SK-N-SH (cell line): ENCODE measurements at regions not wholly inside any gene's neighbourhood (a gene's known extent, or its start where the extent isn't known, plus 50 kb on each side); places are given as distances from the start of the nearest gene placed in this dataset.
A peak's percentile ranks its signal among the peaks of the same experiment; 100 is the strongest.

Experiments used
- CTCF ChIA-PET: fragments of 300-600, 350-600 bp; formaldehyde crosslinking; extraction: SDS; loops from one replicate; lab custom pipeline; 2021; lab: Yijun Ruan, JAX
- POLR2A ChIA-PET: fragments of 350-600 bp; sonication (Branson Sonifier 250); formaldehyde crosslinking; extraction: SDS; loops from one replicate; lab custom pipeline; 2020; ENCODE audit warnings: antibody characterized with exemption, inconsistent platforms; lab: Yijun Ruan, JAX
- DNase-seq: peaks from one replicate; pipeline ENCODE4 v3.0.0; 2012
- H2AFZ ChIP-seq: fragments of 200-600 bp; sonication (generic); 2 replicates; pipeline ENCODE4 v1.8.1; 2016; ENCODE audit warnings: antibody characterized with exemption, mild to moderate bottlenecking, low read depth
- H3F3A ChIP-seq: fragments of 200-600 bp; sonication (generic); replicated peaks from 2 replicates; pipeline ENCODE3; 2016; ENCODE audit warnings: antibody characterized with exemption, mild to moderate bottlenecking; ENCODE audit not compliant: insufficient read depth
- H3K27ac ChIP-seq, 2 experiments: fragments of 200-500 bp in 1 of 2; fragments of 200-600 bp in 1 of 2; sonication (Bioruptor generic) in 1 of 2; sonication (generic), shearing (Covaris generic) in 1 of 2; 2 replicates each; pipeline versions ENCODE4 v1.5.1 to v1.6.1; 2014 to 2016; ENCODE audit warnings: low read depth in 2 of 2, inconsistent platforms in 1 of 2, low read length in 1 of 2, mild to moderate bottlenecking in 1 of 2, mixed read lengths in 1 of 2
- H3K27me3 ChIP-seq: fragments of 200-600 bp; sonication (generic), shearing (Covaris generic); 2 replicates; pipeline ENCODE4 v1.6.1; 2016; ENCODE audit warnings: mixed run types; ENCODE audit not compliant: insufficient read depth
- H3K36me3 ChIP-seq, 2 experiments: fragments of 200-500 bp in 1 of 2; fragments of 200-600 bp in 1 of 2; sonication (Bioruptor generic) in 1 of 2; sonication (generic) in 1 of 2; replicated peaks in 1 of 2; 2 replicates each; pipeline versions ENCODE3 to v1.5.1; 2014 to 2016; ENCODE audit warnings: low read length in 1 of 2, mild to moderate bottlenecking in 1 of 2; ENCODE audit not compliant: insufficient read depth in 2 of 2, control insufficient read depth in 1 of 2
- H3K4me1 ChIP-seq, 2 experiments: fragments of 200-500 bp in 1 of 2; fragments of 200-600 bp in 1 of 2; sonication (Bioruptor generic) in 1 of 2; sonication (generic), shearing (Covaris generic) in 1 of 2; 2 replicates each; pipeline versions ENCODE4 v1.5.1 to v1.6.1; 2014 to 2016; ENCODE audit warnings: low read depth in 1 of 2, low read length in 1 of 2, mixed run types in 1 of 2; ENCODE audit not compliant: insufficient read depth in 2 of 2, control insufficient read depth in 1 of 2
- H3K4me2 ChIP-seq: fragments of 200-600 bp; sonication (generic), shearing (Covaris generic); 2 replicates; pipeline ENCODE4 v1.6.1; 2017; ENCODE audit warnings: mixed run types
- H3K4me3 ChIP-seq, 2 experiments: fragments of 200-500 bp in 1 of 2; fragments of 200-600 bp in 1 of 2; sonication (Bioruptor generic) in 1 of 2; sonication (generic), shearing (Covaris generic) in 1 of 2; 2 replicates each; pipeline versions ENCODE4 v1.5.1 to v1.8.1; 2014 to 2016; ENCODE audit warnings: low read depth in 2 of 2, inconsistent platforms in 1 of 2, low read length in 1 of 2, mild to moderate bottlenecking in 1 of 2, mixed read lengths in 1 of 2, moderate library complexity in 1 of 2
- H3K79me2 ChIP-seq: fragments of 200-600 bp; sonication (generic); 2 replicates; pipeline ENCODE4 v1.8.1; 2017; ENCODE audit warnings: mild to moderate bottlenecking; ENCODE audit not compliant: insufficient read depth
- H3K9ac ChIP-seq: fragments of 200-600 bp; sonication (generic); 2 replicates; pipeline ENCODE4 v1.6.1; 2017; ENCODE audit warnings: mixed run types
- H3K9me2 ChIP-seq: fragments of 200-600 bp; sonication (generic); 2 replicates; pipeline ENCODE4 v1.6.1; 2017; ENCODE audit warnings: mixed run types
- H3K9me3 ChIP-seq: fragments of 200-600 bp; sonication (generic); 2 replicates; pipeline ENCODE4 v1.6.1; 2017; ENCODE audit warnings: mixed run types, mild to moderate bottlenecking, moderate library complexity
- H4K20me1 ChIP-seq: fragments of 200-600 bp; sonication (generic); 2 replicates; pipeline ENCODE4 v1.6.1; 2017; ENCODE audit warnings: mild to moderate bottlenecking, mixed run types; ENCODE audit not compliant: insufficient read depth
- EZH2phosphoT487 ChIP-seq: fragments of 200-600 bp; sonication (generic); IDR thresholded peaks from 2 replicates; pipeline ENCODE4 v1.6.1; 2017; ENCODE audit warnings: low read depth, mixed run types, mild to moderate bottlenecking, antibody characterized with exemption, moderate library complexity, borderline replicate concordance
- FOSL2 ChIP-seq: IDR thresholded peaks from 2 replicates; pipeline ENCODE4 v1.4.0; 2012; ENCODE audit warnings: low read depth, mild to moderate bottlenecking, moderate library complexity, borderline replicate concordance
- FOXJ3 ChIP-seq: sonication (generic); formaldehyde crosslinking; IDR thresholded peaks from 2 replicates; pipeline ENCODE4 v1.5.1; 2020; ENCODE audit warnings: mild to moderate bottlenecking, missing genetic modification reagents
- FOXM1 ChIP-seq: IDR thresholded peaks from 2 replicates; pipeline ENCODE4 v1.4.0; 2012; ENCODE audit warnings: low read depth, mild to moderate bottlenecking
- GATA2 ChIP-seq: sonication (generic); formaldehyde crosslinking; IDR thresholded peaks from 2 replicates; pipeline ENCODE4 v1.5.0; 2020; ENCODE audit warnings: mild to moderate bottlenecking, missing genetic modification reagents
- JUND ChIP-seq: IDR thresholded peaks from 2 replicates; pipeline ENCODE4 v1.4.0; 2012
- NFIC ChIP-seq: IDR thresholded peaks from 2 replicates; pipeline ENCODE4 v1.4.0; 2012; ENCODE audit warnings: borderline replicate concordance
- POLR2AphosphoS5 ChIP-seq: IDR thresholded peaks from 2 replicates; pipeline ENCODE4 v1.6.1; 2012; ENCODE audit warnings: low read depth, low read length
- RCOR1 ChIP-seq: fragments of 150-350 bp; IDR thresholded peaks from 2 replicates; pipeline ENCODE4 v1.6.1; 2017; ENCODE audit warnings: antibody characterized with exemption, low read length
- RFX5 ChIP-seq: IDR thresholded peaks from 2 replicates; pipeline ENCODE4 v1.6.1; 2012; ENCODE audit warnings: mild to moderate bottlenecking, improper control_type of control experiment, low read length
- RXRA ChIP-seq: IDR thresholded peaks from 2 replicates; pipeline ENCODE4 v1.4.0; 2012; ENCODE audit warnings: low read depth, mild to moderate bottlenecking, borderline replicate concordance
- ZBTB33 ChIP-seq: IDR thresholded peaks from 2 replicates; pipeline ENCODE4 v1.4.0; 2012; ENCODE audit warnings: low read depth, borderline replicate concordance
- WGBS: methylation state at CpG from one replicate; pipeline ENCODE4 v1.1.6; 2017; ENCODE audit warnings: low lambda C conversion rate; 5-methylcytosine and 5-hydroxymethylcytosine counted together
- TF ChIP-seq, protein P1 (sequence below): IDR thresholded peaks from 2 replicates; pipeline ENCODE4 v1.6.1; 2012; ENCODE audit warnings: mild to moderate bottlenecking, low read depth, low read length, moderate library complexity
- TF ChIP-seq, protein P2 (sequence below): fragments of 200-600 bp; sonication (generic); IDR thresholded peaks from 2 replicates; pipeline ENCODE4 v1.6.1; 2017; ENCODE audit warnings: antibody characterized with exemption, mild to moderate bottlenecking, moderate library complexity

GRCh38 chr1:67618285-67619018, 66.5 kb upstream of the GADD45A start (continued):
- no peak for TF ChIP-seq JUND
- no peak for TF ChIP-seq NFIC
- TF ChIP-seq GATA2 (CRISPR knock-in tag) = no peak

- H4K20me1 ChIP-seq = no peaks in the 10 kb centered on the region
- WGBS = 50% methylated on average over 2 of the region's 2 CpGs
- DNase-seq = no peak
- H3K27me3 ChIP-seq = no peaks in the 10 kb centered on the region
- no peaks in the 10 kb centered on the region for H3K9me2 ChIP-seq
- ChIA-PET CTCF (interaction anchor here (1.4 kb wide), 1 partner anchor 58 kb away, joined by 3 read pairs; no protein-coding TSS in a partner anchor), POLR2A (interaction anchor here (0.6 kb wide), 1 partner anchor 25 kb away, joined by 3 read pairs; no protein-coding TSS in a partner anchor)
- H3K27ac ChIP-seq = peak overlapping the region in 1 of 2 experiments; percentile 35; a peak in 1 of 4 replicates
- H3K9me3 ChIP-seq = no peaks in the 10 kb centered on the region
- no peak overlapping the region for H3K9ac ChIP-seq
- peak overlapping the region; percentile 17; the same call in 1 of the 2 replicates for H3K4me2 ChIP-seq
- H3K79me2 ChIP-seq = no peaks in the 10 kb centered on the region
- peaks cover 8% of the 10 kb centered on the region for H3F3A ChIP-seq
- no peaks in the 10 kb centered on the region; a peak in 1 of 4 replicates for H3K4me1 ChIP-seq
- peak overlapping the region; percentile 33; the same call in 1 of the 2 replicates for H2AFZ ChIP-seq
- TF ChIP-seq RFX5 (no peak), RXRA (no peak), ZBTB33 (no peak), EZH2phosphoT487 (no peak), POLR2AphosphoS5 (no peak), FOSL2 (no peak), RCOR1 (no peak), FOXJ3 (CRISPR knock-in tag) (no peak), FOXM1 (no peak)
- TF ChIP-seq, protein P1, sequence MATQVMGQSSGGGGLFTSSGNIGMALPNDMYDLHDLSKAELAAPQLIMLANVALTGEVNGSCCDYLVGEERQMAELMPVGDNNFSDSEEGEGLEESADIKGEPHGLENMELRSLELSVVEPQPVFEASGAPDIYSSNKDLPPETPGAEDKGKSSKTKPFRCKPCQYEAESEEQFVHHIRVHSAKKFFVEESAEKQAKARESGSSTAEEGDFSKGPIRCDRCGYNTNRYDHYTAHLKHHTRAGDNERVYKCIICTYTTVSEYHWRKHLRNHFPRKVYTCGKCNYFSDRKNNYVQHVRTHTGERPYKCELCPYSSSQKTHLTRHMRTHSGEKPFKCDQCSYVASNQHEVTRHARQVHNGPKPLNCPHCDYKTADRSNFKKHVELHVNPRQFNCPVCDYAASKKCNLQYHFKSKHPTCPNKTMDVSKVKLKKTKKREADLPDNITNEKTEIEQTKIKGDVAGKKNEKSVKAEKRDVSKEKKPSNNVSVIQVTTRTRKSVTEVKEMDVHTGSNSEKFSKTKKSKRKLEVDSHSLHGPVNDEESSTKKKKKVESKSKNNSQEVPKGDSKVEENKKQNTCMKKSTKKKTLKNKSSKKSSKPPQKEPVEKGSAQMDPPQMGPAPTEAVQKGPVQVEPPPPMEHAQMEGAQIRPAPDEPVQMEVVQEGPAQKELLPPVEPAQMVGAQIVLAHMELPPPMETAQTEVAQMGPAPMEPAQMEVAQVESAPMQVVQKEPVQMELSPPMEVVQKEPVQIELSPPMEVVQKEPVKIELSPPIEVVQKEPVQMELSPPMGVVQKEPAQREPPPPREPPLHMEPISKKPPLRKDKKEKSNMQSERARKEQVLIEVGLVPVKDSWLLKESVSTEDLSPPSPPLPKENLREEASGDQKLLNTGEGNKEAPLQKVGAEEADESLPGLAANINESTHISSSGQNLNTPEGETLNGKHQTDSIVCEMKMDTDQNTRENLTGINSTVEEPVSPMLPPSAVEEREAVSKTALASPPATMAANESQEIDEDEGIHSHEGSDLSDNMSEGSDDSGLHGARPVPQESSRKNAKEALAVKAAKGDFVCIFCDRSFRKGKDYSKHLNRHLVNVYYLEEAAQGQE = no peak
- TF ChIP-seq, protein P2, sequence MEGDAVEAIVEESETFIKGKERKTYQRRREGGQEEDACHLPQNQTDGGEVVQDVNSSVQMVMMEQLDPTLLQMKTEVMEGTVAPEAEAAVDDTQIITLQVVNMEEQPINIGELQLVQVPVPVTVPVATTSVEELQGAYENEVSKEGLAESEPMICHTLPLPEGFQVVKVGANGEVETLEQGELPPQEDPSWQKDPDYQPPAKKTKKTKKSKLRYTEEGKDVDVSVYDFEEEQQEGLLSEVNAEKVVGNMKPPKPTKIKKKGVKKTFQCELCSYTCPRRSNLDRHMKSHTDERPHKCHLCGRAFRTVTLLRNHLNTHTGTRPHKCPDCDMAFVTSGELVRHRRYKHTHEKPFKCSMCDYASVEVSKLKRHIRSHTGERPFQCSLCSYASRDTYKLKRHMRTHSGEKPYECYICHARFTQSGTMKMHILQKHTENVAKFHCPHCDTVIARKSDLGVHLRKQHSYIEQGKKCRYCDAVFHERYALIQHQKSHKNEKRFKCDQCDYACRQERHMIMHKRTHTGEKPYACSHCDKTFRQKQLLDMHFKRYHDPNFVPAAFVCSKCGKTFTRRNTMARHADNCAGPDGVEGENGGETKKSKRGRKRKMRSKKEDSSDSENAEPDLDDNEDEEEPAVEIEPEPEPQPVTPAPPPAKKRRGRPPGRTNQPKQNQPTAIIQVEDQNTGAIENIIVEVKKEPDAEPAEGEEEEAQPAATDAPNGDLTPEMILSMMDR = no peak
- no peaks in the 10 kb centered on the region for H3K36me3 ChIP-seq
- no peak overlapping the region for H3K4me3 ChIP-seq
Measured at GRCh38 chr1:67619080-67619479, 65.9 kb upstream of the GADD45A start.
